IMR-90 (cell line): ENCODE measurements at regions not wholly inside any gene's neighbourhood (a gene's known extent, or its start where the extent isn't known, plus 50 kb on each side); places are given as distances from the start of the nearest gene placed in this dataset.

ENCODE experiments used
- ATAC-seq: fragments of 200-7000 bp; cut with Tn5 transposase; 2 replicates; pipeline ENCODE4 v1.9.1; 2020; ENCODE audit warnings: low read depth, mild to moderate bottlenecking, moderate library complexity
- BruUV-seq: library from RNA; stranded (reverse); fragments of 400-500 nt; replicated peaks from 2 replicates; lab custom pipeline; 2021; lab: Mats Ljungman, UMichigan
- CTCF ChIA-PET: fragments of 300-600 bp; formaldehyde crosslinking; extraction: SDS; loops from one replicate; lab custom pipeline; 2021; ENCODE audit warnings: antibody characterized with exemption; lab: Yijun Ruan, JAX
- POLR2A ChIA-PET: fragments of 300-600 bp; sonication (Branson Sonifier 250); formaldehyde crosslinking; loops from one replicate; lab custom pipeline; 2022; ENCODE audit warnings: antibody characterized with exemption; ENCODE audit not compliant: unreplicated experiment; lab: Charles Lee
- DNase-seq: peaks from one replicate; pipeline ENCODE4 v3.0.0; 2013
- H2AFZ ChIP-seq: replicated peaks from 2 replicates; pipeline ENCODE3; 2013; ENCODE audit warnings: low read length, mild to moderate bottlenecking; ENCODE audit not compliant: poor library complexity
- H2AK5ac ChIP-seq: 2 replicates; pipeline ENCODE4 v1.6.1; 2013; ENCODE audit warnings: low read depth, low read length, inconsistent platforms
- H2AK9ac ChIP-seq: replicated peaks from 2 replicates; pipeline ENCODE3; 2013; ENCODE audit warnings: mild to moderate bottlenecking, low read depth, low read length, moderate library complexity; ENCODE audit not compliant: poor library complexity
- H2BK120ac ChIP-seq: 2 replicates; pipeline ENCODE4 v1.6.1; 2013; ENCODE audit warnings: low read depth, low read length, inconsistent platforms
- H2BK15ac ChIP-seq: 3 replicates; pipeline ENCODE4 v1.6.1; 2013; ENCODE audit warnings: low read depth, low read length, inconsistent platforms
- H2BK20ac ChIP-seq: 2 replicates; pipeline ENCODE4 v1.6.1; 2013; ENCODE audit warnings: low read depth, mild to moderate bottlenecking, inconsistent platforms, low read length, moderate library complexity
- H2BK5ac ChIP-seq: 2 replicates; pipeline ENCODE4 v1.6.1; 2013; ENCODE audit warnings: mild to moderate bottlenecking, low read depth, low read length, inconsistent platforms; ENCODE audit not compliant: poor library complexity, severe bottlenecking
- H3K14ac ChIP-seq: replicated peaks from 2 replicates; pipeline ENCODE4 v1.6.1; 2013; ENCODE audit warnings: low read depth, low read length, inconsistent platforms
- H3K18ac ChIP-seq: 2 replicates; pipeline ENCODE4 v1.6.1; 2013; ENCODE audit warnings: low read depth, low read length, control low read depth
- H3K23ac ChIP-seq: 2 replicates; pipeline ENCODE4 v1.6.1; 2013; ENCODE audit warnings: low read depth, low read length, inconsistent platforms
- H3K27ac ChIP-seq: 2 replicates; pipeline ENCODE4 v1.5.1; 2013; ENCODE audit warnings: mild to moderate bottlenecking, control low read depth, low read length; ENCODE audit not compliant: insufficient read depth
- H3K27me3 ChIP-seq: 2 replicates; pipeline ENCODE4 v1.6.1; 2013; ENCODE audit warnings: low read length; ENCODE audit not compliant: control insufficient read depth, insufficient read depth
- H3K36me3 ChIP-seq: 2 replicates; pipeline ENCODE4 v1.6.1; 2013; ENCODE audit warnings: low read length, mixed read lengths; ENCODE audit not compliant: control insufficient read depth, insufficient read depth
- H3K4ac ChIP-seq: 2 replicates; pipeline ENCODE4 v1.6.1; 2013; ENCODE audit warnings: low read depth, low read length, inconsistent platforms
- H3K4me1 ChIP-seq: 2 replicates; pipeline ENCODE4 v1.6.1; 2013; ENCODE audit warnings: low read length, mixed read lengths; ENCODE audit not compliant: control insufficient read depth, insufficient read depth
- H3K4me2 ChIP-seq: 2 replicates; pipeline ENCODE4 v1.6.1; 2013; ENCODE audit warnings: low read depth, mild to moderate bottlenecking, control low read depth, low read length, moderate library complexity
- H3K4me3 ChIP-seq: 2 replicates; pipeline ENCODE4 v1.5.1; 2013; ENCODE audit warnings: low read depth, mild to moderate bottlenecking, control low read depth, low read length, moderate library complexity; ENCODE audit not compliant: insufficient read depth
- H3K56ac ChIP-seq: 2 replicates; pipeline ENCODE4 v1.6.1; 2013; ENCODE audit warnings: low read length, inconsistent platforms; ENCODE audit not compliant: insufficient read depth; ENCODE audit errors: extremely low read depth
- H3K79me1 ChIP-seq, 2 experiments: 2 replicates each; pipeline ENCODE4 v1.6.1; 2013; ENCODE audit warnings: low read length in 2 of 2, inconsistent platforms in 1 of 2, low read depth in 1 of 2
- H3K9ac ChIP-seq: 2 replicates; pipeline ENCODE4 v1.6.1; 2013; ENCODE audit warnings: low read depth, low read length, control low read depth
- H3K9me1 ChIP-seq: 2 replicates; pipeline ENCODE4 v1.6.1; 2013; ENCODE audit warnings: low read length, inconsistent platforms; ENCODE audit not compliant: insufficient read depth
- H3K9me3 ChIP-seq: 2 replicates; pipeline ENCODE4 v1.6.1; 2013; ENCODE audit warnings: low read length; ENCODE audit not compliant: control insufficient read depth, insufficient read depth
- H4K20me1 ChIP-seq: 2 replicates; pipeline ENCODE4 v1.6.1; 2013; ENCODE audit warnings: low read length, inconsistent platforms; ENCODE audit not compliant: insufficient read depth
- H4K5ac ChIP-seq: 2 replicates; pipeline ENCODE4 v1.6.1; 2013; ENCODE audit warnings: mild to moderate bottlenecking, low read depth, low read length, control low read depth
- H4K8ac ChIP-seq, 2 experiments: 2 replicates each; pipeline ENCODE4 v1.6.1; 2013; ENCODE audit warnings: low read depth in 2 of 2, low read length in 2 of 2, control low read depth in 1 of 2, inconsistent platforms in 1 of 2
- H4K91ac ChIP-seq: 2 replicates; pipeline ENCODE4 v1.6.1; 2013; ENCODE audit warnings: low read depth, low read length, inconsistent platforms; ENCODE audit not compliant: insufficient read depth
- ELK1 ChIP-seq: fragments of 150-350 bp; IDR thresholded peaks from 2 replicates; pipeline ENCODE4 v1.6.1; 2016; ENCODE audit warnings: low read depth, mild to moderate bottlenecking, low read length, moderate library complexity, borderline replicate concordance
- RAD21 ChIP-seq: IDR thresholded peaks from 2 replicates; pipeline ENCODE4 v1.6.1; 2012; ENCODE audit warnings: low read length, improper control_type of control experiment
- WGBS, 2 experiments: methylation state at CpG; one replicate each; pipeline versions ENCODE4 v1.1.5 to v1.1.7; 2013; ENCODE audit warnings: missing lambda C conversion rate in 2 of 2; ENCODE audit not compliant: insufficient read length in 1 of 2; ENCODE audit errors: extremely low coverage in 2 of 2; 5-methylcytosine and 5-hydroxymethylcytosine counted together
- dilution Hi-C: fragments of 300-500 bp; cut with HindIII; formaldehyde crosslinking; loops from one replicate; pipeline ENCODE4 v1.14.3; 2018; ENCODE audit warnings: low sequenced_read_pairs; ENCODE audit not compliant: unreplicated experiment
- in situ Hi-C: fragments of 300-500 bp; cut with MboI; formaldehyde crosslinking; loops from 3 replicates; pipeline ENCODE4 v1.14.3; 2019; ENCODE audit warnings: low sequenced_read_pairs, inconsistent platforms, mixed read lengths
- intact Hi-C: fragments of 100-400 bp; cut with micrococcal nuclease; formaldehyde crosslinking; loops from 2 replicates; pipeline ENCODE4 v1.10.0; 2022

DNA sequence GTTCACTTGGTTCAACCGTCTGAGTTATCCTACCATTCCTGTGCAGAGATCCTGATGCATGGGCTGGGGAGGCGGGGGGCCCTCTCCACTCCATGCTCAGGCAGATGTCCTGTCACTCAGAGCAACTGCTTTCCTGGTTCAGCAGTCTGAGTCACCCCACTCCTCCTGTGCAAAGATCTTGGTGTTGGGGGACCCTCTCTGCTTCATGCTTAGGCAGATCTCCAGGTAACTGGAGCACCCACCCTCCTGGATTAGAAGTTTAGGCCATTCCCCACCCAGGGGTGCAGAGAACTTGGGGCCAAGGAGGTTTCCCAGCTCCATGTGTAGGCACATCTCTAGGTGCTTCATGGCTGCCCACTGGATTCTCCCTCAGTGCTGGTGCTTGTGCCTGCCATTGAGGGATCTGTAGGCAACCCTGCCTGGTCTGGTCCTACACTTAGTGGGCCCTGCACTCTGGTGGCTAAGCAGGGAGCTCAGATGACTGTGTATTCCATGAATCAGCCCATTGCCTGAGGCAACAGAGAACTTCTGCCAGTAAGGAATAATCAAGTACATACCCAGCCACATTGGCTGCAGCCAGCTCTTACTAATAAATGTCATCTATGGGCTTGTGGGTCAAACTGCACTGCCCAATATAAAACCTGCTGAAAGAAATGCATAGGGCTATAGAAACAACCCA is 465.4 kb upstream of the THBS1 start:
- 80% methylated on average over 1 of the region's 2 CpGs; no CpG with 5 or more reads in 1 of the 2 experiments for whole genome bisulfite sequencing, 2 experiments
- CTCF ChIA-PET: no interaction called here
- Histone ChIP-seq H3K56ac (no peak overlapping the region), H3K9ac (no peak overlapping the region), H4K20me1 (no peaks in the 10 kb centered on the region), H3K4ac (peak overlapping the region; percentile 20; the same call in 1 of the 2 replicates), H4K91ac (no peak overlapping the region; the same call in 1 of the 2 replicates), H2AK5ac (no peak overlapping the region; the same call in 1 of the 2 replicates), H3K27me3 (no peaks in the 10 kb centered on the region), H2BK5ac (no peak overlapping the region), H2BK20ac (no peak overlapping the region; the same call in 1 of the 2 replicates), H3K79me1 (no peaks in the 10 kb centered on the region), H3K4me3 (no peak overlapping the region), H3K9me1 (no peaks in the 10 kb centered on the region), H3K36me3 (no peaks in the 10 kb centered on the region), H3K18ac (peak overlapping the region; percentile 6; the same call in 1 of the 2 replicates), H3K27ac (no peak overlapping the region), H4K5ac (no peak overlapping the region), H2AK9ac (no peak overlapping the region), H3K4me1 (peaks cover 2% of the 10 kb centered on the region; the same call in 1 of the 2 replicates), H2BK120ac (no peak overlapping the region), H3K4me2 (no peak overlapping the region), H4K8ac (no peak overlapping the region), H3K14ac (0 out of 2 replicates have a peak overlapping the region, but pooled peaks have one; percentile 23), H3K9me3 (peaks cover 18% of the 10 kb centered on the region), H2AFZ (no peak overlapping the region), H2BK15ac (0 out of 3 replicates have a peak overlapping the region, but pooled peaks have one; percentile 21), H3K23ac (no peak overlapping the region)
- intact Hi-C loops: no loop called here
- no peak for ATAC-seq
- no TSS peak for BruUV-seq
- no peak for DNase-seq
- TF ChIP-seq RAD21: peak; percentile 1; the same call in 1 of the 2 replicates
- TF ChIP-seq ELK1: no peak
- dilution Hi-C loops: no loop called here
- POLR2A ChIA-PET: no interaction called here
- in situ Hi-C loops: no loop called here
